ENCODE measurements at regions not wholly inside any gene's neighbourhood (a gene's known extent, or its start where the extent isn't known, plus 50 kb on each side); places are given as distances from the start of the nearest gene placed in this dataset.

DNA sequence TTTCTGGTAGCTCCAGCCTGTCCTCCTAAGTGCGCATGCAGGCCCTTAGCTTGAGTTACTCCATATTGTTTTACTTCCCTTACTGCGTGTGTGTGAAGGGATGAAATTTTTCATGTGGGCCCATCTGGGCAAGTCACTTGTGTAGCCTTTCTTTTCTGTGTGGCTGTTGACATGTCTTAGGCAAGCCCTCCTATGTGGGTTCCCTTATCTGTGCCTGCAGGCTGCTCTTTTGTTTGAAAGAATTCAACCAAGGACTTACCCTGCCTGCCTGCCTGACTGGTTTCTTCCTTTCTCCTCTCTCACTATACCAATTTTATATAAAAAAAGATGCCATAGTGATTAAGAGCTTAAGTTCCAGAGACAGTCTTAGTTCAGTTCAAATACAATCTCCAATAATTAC is 249.3 kb downstream of the ATG4C start:
- ATAC-seq (ENCODE audit: low read depth), result no peak
- TF ChIP-seq, protein P1, sequence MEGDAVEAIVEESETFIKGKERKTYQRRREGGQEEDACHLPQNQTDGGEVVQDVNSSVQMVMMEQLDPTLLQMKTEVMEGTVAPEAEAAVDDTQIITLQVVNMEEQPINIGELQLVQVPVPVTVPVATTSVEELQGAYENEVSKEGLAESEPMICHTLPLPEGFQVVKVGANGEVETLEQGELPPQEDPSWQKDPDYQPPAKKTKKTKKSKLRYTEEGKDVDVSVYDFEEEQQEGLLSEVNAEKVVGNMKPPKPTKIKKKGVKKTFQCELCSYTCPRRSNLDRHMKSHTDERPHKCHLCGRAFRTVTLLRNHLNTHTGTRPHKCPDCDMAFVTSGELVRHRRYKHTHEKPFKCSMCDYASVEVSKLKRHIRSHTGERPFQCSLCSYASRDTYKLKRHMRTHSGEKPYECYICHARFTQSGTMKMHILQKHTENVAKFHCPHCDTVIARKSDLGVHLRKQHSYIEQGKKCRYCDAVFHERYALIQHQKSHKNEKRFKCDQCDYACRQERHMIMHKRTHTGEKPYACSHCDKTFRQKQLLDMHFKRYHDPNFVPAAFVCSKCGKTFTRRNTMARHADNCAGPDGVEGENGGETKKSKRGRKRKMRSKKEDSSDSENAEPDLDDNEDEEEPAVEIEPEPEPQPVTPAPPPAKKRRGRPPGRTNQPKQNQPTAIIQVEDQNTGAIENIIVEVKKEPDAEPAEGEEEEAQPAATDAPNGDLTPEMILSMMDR (IDR thresholded peaks at IDR 0.05), result no peak
- TF ChIP-seq EZH2 (IDR thresholded peaks at IDR 0.05; ENCODE audit: borderline replicate concordance, insufficient read depth, low read depth, low read length, poor library complexity, severe bottlenecking), result no peak
- Histone ChIP-seq H2AFZ (ENCODE audit: insufficient read depth, low read depth, low read length, poor library complexity, severe bottlenecking) (no peak overlapping the region), H3K4me1 (ENCODE audit: control insufficient read depth in 2 of 2, insufficient read depth in 2 of 2, low read length in 2 of 2) (no peaks in the 10 kb centered on the region), H3K36me3 (replicated peaks in 1 of 2; ENCODE audit: control extremely low read depth in 1 of 2, control insufficient read depth in 1 of 2, extremely low read depth in 1 of 2, insufficient read depth in 2 of 2, low read length in 1 of 2) (no peaks in the 10 kb centered on the region), H3K9me3 (ENCODE audit: control extremely low read depth in 1 of 3, control insufficient read depth in 2 of 3, insufficient read depth in 1 of 3, low read length in 2 of 3) (peaks cover 0 to 15% (median 1%) of the 10 kb centered on the region in 3 donors), H3K4me3 (ENCODE audit: control extremely low read depth in 1 of 5, extremely low read depth in 1 of 5, insufficient read depth in 1 of 5, low read depth in 2 of 5, low read length in 4 of 5) (no peak overlapping the region), H3K27ac (ENCODE audit: low read length in 2 of 2) (no peak overlapping the region), H3K9ac (ENCODE audit: low read length) (no peak overlapping the region), H3K27me3 (replicated peaks in 1 of 4; ENCODE audit: control extremely low read depth in 1 of 4, control insufficient read depth in 3 of 4, insufficient read depth in 4 of 4, low read length in 3 of 4) (peaks cover 0 to 4% (median 0%) of the 10 kb centered on the region in 4 experiments), H4K20me1 (ENCODE audit: control insufficient read depth, insufficient read depth, low read length, poor library complexity, severe bottlenecking) (no peaks in the 10 kb centered on the region), H3K79me2 (ENCODE audit: control insufficient read depth, insufficient read depth, low read length) (no peaks in the 10 kb centered on the region), H3K4me2 (replicated peaks; ENCODE audit: low read depth, low read length, poor library complexity, severe bottlenecking) (no peak overlapping the region)
- ChIA-PET POLR2A (no interaction called here), CTCF (no interaction called here)
- Mint-ChIP-seq H3K27me3 (peaks cover 7% of the 10 kb centered on the region), H3K9me3 (ENCODE audit: insufficient read depth) (peaks cover 3% of the 10 kb centered on the region), H3K4me1 (no peaks in the 10 kb centered on the region), H3K27ac (no peak overlapping the region), H3K4me3 (no peak overlapping the region)
- intact Hi-C loops (cut with micrococcal nuclease), result no loop called here
- 100% methylated on average over 1 of the region's 2 CpGs for WGBS (ENCODE audit: insufficient coverage)
- no peak for DNase-seq

DNA sequence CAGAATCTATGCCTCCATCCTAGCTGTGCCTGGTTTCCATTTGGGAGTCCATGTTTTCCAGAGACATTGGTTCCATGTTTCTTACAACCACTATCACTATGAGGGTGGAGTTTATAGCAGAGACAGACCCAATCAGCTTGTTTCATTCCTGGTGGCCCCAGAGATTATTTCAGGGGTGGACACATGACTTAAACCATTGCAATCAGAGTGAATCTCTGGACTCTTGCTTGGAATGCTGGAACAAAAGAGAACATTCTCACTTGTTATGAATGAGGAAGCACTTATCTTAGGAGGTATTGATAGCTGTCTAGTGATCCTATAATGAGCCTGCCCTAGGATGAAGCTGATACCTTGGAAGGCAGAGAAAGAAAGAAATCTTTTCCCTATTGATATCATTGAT is 250.3 kb downstream of the ATG4C start:
- Histone ChIP-seq H3K27ac (ENCODE audit: low read length in 2 of 2) (no peak overlapping the region), H3K4me2 (replicated peaks; ENCODE audit: low read depth, low read length, poor library complexity, severe bottlenecking) (no peak overlapping the region), H3K9me3 (ENCODE audit: control extremely low read depth in 1 of 3, control insufficient read depth in 2 of 3, insufficient read depth in 1 of 3, low read length in 2 of 3) (peaks cover 0 to 6% (median 1%) of the 10 kb centered on the region in 3 donors), H3K27me3 (replicated peaks in 1 of 4; ENCODE audit: control extremely low read depth in 1 of 4, control insufficient read depth in 3 of 4, insufficient read depth in 4 of 4, low read length in 3 of 4) (no peaks in the 10 kb centered on the region), H4K20me1 (ENCODE audit: control insufficient read depth, insufficient read depth, low read length, poor library complexity, severe bottlenecking) (no peaks in the 10 kb centered on the region), H3K79me2 (ENCODE audit: control insufficient read depth, insufficient read depth, low read length) (no peaks in the 10 kb centered on the region), H3K36me3 (replicated peaks in 1 of 2; ENCODE audit: control extremely low read depth in 1 of 2, control insufficient read depth in 1 of 2, extremely low read depth in 1 of 2, insufficient read depth in 2 of 2, low read length in 1 of 2) (no peaks in the 10 kb centered on the region), H3K4me3 (ENCODE audit: control extremely low read depth in 1 of 5, extremely low read depth in 1 of 5, insufficient read depth in 1 of 5, low read depth in 2 of 5, low read length in 4 of 5) (no peak overlapping the region), H2AFZ (ENCODE audit: insufficient read depth, low read depth, low read length, poor library complexity, severe bottlenecking) (no peak overlapping the region), H3K9ac (ENCODE audit: low read length) (no peak overlapping the region), H3K4me1 (ENCODE audit: control insufficient read depth in 2 of 2, insufficient read depth in 2 of 2, low read length in 2 of 2) (no peaks in the 10 kb centered on the region)
- Mint-ChIP-seq H3K9me3 (ENCODE audit: insufficient read depth) (peaks cover 3% of the 10 kb centered on the region), H3K4me1 (no peaks in the 10 kb centered on the region), H3K27me3 (peaks cover 7% of the 10 kb centered on the region), H3K4me3 (no peak overlapping the region), H3K27ac (no peak overlapping the region)
- ATAC-seq (ENCODE audit: low read depth) (no peak), DNase-seq (no peak)
- TF ChIP-seq EZH2 (IDR thresholded peaks at IDR 0.05; ENCODE audit: borderline replicate concordance, insufficient read depth, low read depth, low read length, poor library complexity, severe bottlenecking), result no peak
- TF ChIP-seq, protein P1 (IDR thresholded peaks at IDR 0.05), result no peak
- ChIA-PET CTCF (no interaction called here), POLR2A (no interaction called here)
- intact Hi-C loops (cut with micrococcal nuclease), result no loop called here

Data from B cell (primary cell).